HL-60/S4 (cell line): ENCODE measurements at regions not wholly inside any gene's neighbourhood (a gene's known extent, or its start where the extent isn't known, plus 50 kb on each side); places are given as distances from the start of the nearest gene placed in this dataset.
"Not testable (repeated sequence)": the region's sequence is repeated elsewhere in the genome, so short reads cannot be mapped to it uniquely, and the experiment has no call there.

Experiments
- in situ Hi-C: fragments of 300-500 bp; cut with MboI; formaldehyde crosslinking; loops from 2 replicates; pipeline ENCODE4 v1.14.3; 2022; ENCODE audit warnings: low sequenced_read_pairs

DNA sequence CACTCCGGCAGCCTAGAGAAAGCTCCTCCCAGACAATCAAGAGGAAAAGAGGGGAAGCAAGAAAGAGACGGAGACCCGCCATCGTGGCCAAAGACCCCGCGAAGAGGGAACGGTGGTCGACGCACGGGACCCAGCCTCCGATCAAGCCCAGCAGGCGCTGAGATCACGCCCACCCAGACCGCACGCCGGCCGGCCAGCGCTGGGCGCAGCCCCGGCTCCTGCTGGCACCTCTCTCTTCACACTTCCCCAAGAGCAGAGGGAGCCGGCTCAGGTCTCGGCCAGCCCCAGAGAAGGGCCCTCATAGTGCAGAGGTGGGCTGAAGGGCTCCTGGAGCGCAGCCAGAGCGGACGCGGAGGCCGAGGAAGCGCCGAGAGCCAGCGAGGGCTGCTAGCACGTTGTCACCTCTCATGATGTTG is 918.4 kb upstream of the ADAMTS5 start:
- in situ Hi-C loops: no loop called here

- in situ Hi-C loops: not testable (repeated sequence)
These were observed 914.4 kb upstream of the ADAMTS5 start for GRCh38 chr21:27881331-27881730.

GRCh38 chr21:27872411-27872810 is 905.5 kb upstream of the ADAMTS5 start:
- in situ Hi-C loops: not testable (repeated sequence)

DNA sequence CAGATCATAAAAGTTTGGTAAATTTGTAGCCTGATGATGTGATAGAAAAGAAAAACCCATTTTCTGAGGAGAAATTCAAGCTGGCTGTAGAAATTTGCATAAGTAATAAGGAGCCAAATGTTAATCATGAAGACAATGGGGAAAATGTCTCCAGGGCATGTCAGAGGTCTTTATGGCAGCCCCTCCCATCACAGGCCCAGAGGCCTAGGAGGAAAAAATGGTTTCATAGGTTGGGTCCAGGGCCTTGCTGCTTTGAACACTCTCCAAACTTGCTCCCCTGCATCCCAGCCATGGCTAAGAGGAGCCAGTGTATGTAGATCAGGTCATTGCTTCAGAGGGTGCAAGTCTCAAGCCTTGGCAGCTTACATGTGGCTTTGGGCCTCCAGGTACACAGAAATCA is 903.9 kb upstream of the ADAMTS5 start:
- in situ Hi-C loops: not testable (repeated sequence)

GRCh38 chr21:27860314-27860955 is 893.5 kb upstream of the ADAMTS5 start:
- in situ Hi-C loops: not testable (repeated sequence)

- in situ Hi-C loops: not testable (repeated sequence)
These were observed 891.4 kb upstream of the ADAMTS5 start for GRCh38 chr21:27858053-27858825.

DNA sequence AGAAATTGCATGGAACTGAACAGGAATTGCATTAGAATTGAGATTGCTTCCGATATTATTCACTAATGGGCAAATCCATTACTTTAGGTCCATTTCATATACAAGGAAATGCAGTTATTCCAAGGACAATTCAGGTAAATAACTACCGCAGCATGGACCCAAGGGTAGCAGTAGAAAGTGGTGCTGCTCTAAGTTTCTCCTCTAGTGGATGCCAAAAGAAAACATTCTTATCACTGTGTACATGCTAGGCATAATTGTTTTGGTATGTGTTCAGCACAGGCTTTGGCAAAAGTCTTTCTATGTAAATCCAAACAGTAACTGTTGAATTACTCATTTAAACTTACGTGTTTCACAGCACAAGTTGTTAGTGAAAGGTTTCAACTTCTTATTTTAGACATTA is 890.1 kb upstream of the ADAMTS5 start:
- in situ Hi-C loops: not testable (repeated sequence)

DNA sequence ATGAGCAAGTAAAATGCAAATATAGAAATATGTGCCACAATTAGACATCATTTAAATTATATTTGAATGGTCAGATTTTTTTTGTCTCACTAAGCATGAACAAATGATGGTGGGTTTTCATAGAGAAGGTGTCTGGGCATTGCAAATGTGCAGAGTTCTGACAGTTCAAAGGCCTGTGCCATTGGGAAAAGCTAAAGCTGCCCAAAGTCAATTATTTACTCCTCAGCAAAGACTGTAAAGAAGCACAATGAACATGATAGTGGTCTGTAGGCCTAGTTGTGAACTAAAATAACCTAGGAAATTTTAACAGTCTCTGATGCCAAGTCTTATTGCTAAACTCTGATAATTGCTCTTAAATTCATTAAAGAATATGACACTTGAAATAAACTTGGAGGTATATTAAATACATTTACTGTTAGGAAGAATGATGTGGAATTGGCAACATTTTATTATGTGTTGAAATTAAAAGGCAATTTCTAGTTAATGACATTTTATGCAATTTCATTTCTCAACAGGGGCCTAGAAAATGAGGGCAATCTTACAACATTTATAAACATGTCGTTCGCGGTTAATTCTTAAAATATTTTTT is 874.3 kb upstream of the ADAMTS5 start:
- in situ Hi-C loops: no loop called here

DNA sequence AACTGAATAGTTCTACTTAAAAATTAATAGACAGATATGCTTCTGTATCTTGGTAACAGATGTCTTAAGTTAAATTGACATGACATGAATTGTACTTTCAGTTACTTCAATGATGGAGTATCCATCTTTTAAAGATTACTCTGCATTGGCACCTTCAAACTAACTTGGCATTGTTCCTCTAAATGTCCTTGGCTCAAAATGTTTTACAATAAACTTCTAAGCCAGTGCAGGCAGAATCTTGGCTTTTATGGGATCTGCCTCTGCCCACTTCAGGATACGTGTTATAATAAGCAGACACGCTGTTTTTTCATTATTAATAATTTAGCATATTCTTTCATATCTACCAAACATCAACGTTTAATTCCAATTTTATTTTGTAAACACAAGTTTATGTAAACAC is 873.4 kb upstream of the ADAMTS5 start:
- in situ Hi-C loops: no loop called here

- in situ Hi-C loops: no loop called here
These were observed 872.7 kb upstream of the ADAMTS5 start for GRCh38 chr21:27839512-27840115.

DNA sequence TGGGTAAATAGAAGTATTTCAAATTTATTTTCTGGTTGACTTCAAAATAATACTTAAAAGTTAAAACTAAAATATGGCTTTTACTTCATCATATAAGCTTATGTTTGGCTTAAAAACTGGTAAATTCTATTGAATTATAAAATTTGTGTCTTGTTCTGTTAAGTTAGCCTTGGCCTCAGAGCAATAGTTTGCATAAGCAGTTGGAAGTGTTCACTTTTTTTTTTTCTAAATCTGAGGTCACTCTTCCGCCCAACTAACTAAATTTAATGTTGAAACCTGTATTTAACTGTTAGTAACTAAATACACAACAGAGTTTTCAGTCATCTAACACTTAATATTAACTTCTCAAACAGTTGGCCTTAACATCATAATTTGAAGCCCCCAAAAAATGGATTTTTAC is 871.7 kb upstream of the ADAMTS5 start:
- in situ Hi-C loops: no loop called here

GRCh38 chr21:27837936-27838335 is 871.0 kb upstream of the ADAMTS5 start:
- in situ Hi-C loops: no loop called here

GRCh38 chr21:27833298-27833697 is 866.4 kb upstream of the ADAMTS5 start:
- in situ Hi-C loops: no loop called here

DNA sequence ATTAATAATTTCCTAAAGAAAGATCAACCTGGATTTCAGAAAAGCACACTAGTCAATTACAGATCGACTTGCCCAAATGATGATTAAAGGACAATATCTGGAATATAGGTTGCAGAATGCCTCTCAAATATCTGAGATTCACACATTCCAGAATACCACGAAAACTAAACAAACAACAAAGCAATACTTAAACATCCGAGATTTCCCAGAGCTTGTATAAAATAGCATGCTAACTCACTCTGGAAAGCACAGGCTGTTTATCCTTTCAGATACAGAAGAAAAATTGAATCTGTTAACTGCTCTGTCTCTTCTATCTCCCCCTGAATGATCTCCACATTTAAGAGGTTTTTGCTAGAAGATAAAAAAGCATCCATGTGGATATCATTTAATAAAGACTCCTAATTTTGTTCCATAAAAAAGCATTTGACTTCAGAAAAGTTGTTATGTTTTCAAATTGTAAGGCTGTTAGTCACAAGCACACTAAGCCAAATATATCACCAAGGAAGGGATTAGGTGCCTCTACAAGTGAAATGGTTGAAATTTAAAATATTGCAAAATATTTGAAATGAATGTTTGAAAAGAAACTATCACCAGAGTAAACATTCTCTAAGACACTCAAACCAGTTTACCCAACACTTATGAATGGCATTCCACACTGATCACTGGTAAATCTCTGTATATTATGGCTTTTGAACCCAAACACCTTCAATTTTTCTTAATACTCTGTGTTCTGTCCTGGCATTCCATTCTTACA is 865.1 kb upstream of the ADAMTS5 start:
- in situ Hi-C loops: no loop called here

DNA sequence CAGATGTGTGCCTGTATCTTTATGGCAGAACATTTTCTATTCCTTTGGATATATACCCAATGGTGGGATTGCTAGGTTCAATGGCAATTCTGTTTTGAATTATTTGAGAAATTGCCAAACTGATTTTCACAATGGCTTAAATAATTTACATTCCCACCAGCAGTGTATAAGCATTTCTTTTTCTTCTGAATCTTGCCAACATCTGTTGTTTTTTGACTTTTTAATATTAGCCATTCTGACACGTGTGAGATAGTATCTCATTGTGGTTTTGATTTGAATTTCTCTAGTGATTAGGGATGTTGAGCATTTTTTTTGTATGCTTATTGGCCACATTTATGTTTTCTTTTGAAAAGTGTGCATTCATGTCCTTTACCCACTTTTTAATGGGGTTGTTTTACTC is 864.3 kb upstream of the ADAMTS5 start:
- in situ Hi-C loops: no loop called here

DNA sequence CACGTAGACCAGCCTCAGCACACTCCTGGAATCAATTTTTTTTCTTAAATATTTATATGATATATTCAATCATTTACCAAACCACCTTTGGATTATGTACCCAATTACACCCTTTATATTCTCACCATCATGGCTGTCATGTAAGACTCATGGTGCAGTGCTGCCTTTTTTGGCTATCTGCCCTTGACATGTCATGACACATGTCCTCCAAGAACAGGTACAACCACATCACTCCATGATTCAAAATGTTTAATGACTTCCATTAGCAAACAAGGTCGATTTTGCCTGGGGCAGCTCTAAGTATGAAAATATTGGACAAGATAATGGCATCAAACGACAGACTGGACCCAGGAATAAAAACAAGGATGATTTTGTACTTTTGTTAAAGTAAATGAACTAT is 861.1 kb upstream of the ADAMTS5 start:
- in situ Hi-C loops: no loop called here

GRCh38 chr21:27825035-27825434 is 858.1 kb upstream of the ADAMTS5 start:
- in situ Hi-C loops: no loop called here

- in situ Hi-C loops: no loop called here
These were observed 856.8 kb upstream of the ADAMTS5 start for GRCh38 chr21:27823652-27824201.

DNA sequence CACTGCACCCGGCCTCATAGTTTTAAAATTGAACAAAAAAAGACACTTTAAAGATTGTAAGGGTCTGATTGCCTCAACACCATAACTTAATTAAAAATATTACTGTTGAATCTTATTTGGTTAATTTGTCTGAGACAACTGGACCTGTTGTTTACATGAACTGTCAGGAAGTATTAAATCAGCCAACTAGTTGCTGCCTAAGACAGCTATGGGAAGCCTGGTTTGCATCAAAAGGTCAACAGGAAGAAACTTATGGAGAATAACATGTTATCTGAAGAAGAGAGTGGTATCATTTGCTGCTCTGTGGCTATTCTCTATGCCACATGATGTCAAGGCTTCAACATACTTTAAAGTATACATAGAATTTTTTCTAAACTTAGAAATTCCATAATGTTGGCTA is 853.5 kb upstream of the ADAMTS5 start:
- in situ Hi-C loops: no loop called here

- in situ Hi-C loops: no loop called here
These were observed 852.4 kb upstream of the ADAMTS5 start for GRCh38 chr21:27819299-27819698.

- in situ Hi-C loops: no loop called here
These were observed 852.0 kb upstream of the ADAMTS5 start for GRCh38 chr21:27818847-27819246.
